HG03135 (cell line): ENCODE measurements at regions not wholly inside any gene's neighbourhood (a gene's known extent, or its start where the extent isn't known, plus 50 kb on each side); places are given as distances from the start of the nearest gene placed in this dataset.

ENCODE experiments used
- ATAC-seq: cut with Tn5 transposase; IDR thresholded peaks from one replicate; pipeline ENCODE4 v1.9.1; 2021; ENCODE audit warnings: mild to moderate bottlenecking, moderate library complexity; ENCODE audit not compliant: unreplicated experiment

DNA sequence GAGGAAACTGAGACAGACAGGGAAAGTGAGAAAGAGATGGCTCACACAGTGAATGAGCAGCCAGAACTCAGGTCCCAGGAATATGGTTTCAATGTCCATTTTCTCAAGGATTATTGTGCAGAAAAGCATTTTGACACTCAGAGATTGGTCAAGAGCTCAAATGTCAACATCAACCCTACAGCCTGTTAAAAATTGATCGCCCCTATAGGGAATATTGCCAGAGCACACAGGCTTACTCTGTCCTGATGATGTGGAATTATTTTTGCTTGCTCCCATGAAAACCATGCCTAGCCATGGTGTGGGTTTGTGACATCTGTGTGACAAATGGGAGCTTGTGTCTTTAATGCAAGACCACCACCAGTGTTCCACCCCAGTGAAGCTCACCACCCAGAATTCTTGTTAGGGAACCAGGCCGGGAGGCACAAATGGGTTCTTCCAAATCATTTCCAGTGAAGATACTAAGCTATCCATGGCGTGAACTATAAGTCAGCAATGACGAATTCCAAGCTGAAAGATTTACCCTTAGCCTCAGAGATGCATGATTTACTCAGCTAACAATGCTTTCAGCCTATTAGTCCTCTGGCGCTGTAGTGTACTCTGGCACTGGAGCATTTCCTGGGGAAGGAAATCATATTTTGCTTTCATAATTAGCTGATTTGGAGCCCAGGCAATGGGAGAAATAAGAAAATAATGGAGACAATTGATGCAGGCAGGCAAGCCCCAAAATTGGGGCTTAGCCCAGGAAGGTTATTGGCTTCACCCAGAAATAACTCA, 1188.2 kb upstream of the TMEM132C start:
- no peak for ATAC-seq

DNA sequence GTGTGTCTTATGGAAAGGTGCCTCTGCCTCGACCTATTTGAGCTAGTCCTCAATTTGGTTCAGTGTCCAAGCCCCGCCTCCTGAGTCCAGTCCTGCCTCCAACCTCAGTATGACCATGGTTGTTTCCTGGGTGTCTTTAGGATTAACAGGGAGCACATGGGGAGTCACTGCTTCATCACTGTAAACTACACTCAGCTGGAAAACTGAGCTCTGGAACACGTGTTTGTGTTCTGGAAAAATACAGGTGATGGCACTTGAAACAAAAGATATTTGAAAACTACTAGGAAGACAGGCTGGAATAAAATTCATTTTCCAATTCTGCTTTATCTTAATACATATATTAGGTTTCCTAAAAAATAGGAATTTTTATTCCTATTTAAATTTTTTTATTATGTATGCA, 1187.3 kb upstream of the TMEM132C start:
- no peak for ATAC-seq

DNA sequence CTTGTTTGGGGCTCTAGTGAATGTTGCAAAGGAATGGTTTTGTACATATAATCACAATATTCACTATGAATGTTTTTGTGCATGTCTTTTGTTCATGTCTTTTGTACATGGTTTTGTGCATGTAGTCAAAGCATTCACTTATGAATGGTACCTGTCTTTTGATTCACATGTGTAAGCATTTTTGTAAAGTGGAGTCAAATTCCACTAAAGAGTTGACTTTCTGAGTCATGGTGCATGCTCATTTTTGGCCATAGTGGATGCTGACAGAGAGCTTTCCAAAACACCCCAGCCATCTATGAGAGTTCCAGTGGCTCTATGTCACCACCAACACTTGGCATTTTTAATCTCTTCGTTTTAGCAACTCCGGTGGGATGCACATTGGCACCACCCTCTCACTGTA, 1185.9 kb upstream of the TMEM132C start:
- no peak for ATAC-seq

GRCh38 chr12:127083008-127083949, 1183.7 kb upstream of the TMEM132C start:
- ATAC-seq: peak; percentile 98

DNA sequence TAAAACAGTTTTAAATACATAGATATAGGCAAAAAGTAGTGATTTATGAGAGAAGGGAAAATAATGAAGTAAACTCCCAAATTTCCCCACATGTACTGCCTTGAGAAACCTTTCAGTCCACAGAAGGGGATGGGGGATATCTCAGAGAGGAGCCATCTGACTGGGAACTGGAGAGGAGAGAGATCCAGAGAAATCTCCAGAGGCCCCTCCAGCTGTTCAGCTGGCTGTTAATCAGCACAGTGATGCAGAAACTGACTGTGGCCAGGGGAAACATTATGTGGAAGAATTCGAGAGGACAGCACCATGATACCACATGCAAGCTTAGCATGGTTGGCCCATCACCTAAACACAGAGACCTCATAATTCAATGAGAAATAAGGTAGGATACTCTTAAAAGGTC, 1165.9 kb upstream of the TMEM132C start:
- no peak for ATAC-seq

- ATAC-seq: no peak
Measured at GRCh38 chr12:127106041-127106440, 1160.9 kb upstream of the TMEM132C start.

- ATAC-seq: no peak
Measured at GRCh38 chr12:127106697-127107096, 1160.3 kb upstream of the TMEM132C start.

DNA sequence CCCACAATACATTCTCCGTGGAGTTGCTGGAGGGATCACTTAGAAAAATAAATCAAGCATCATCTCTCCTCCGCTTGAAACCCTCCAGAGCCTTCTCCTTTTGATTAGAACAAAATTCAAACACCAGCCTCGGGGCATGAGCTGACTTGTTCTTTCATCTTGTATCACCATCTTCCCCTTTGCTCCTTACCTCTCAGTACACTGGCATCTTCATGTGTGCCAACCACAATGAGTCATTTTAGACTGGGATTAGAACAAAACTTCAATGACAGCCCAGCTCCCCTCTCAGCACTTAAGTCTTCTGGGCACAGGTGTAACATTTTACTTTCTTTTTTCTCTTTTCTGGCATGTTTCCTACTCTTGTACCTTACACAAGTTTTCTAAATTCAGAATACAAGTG, 1159.2 kb upstream of the TMEM132C start:
- ATAC-seq: no peak

- peak; percentile 60 for ATAC-seq
Measured at GRCh38 chr12:127108360-127109215, 1158.4 kb upstream of the TMEM132C start.

- ATAC-seq: no peak
Measured at GRCh38 chr12:127113945-127114344, 1153.0 kb upstream of the TMEM132C start.

- no peak for ATAC-seq
Measured at GRCh38 chr12:127115468-127116035, 1151.4 kb upstream of the TMEM132C start.

DNA sequence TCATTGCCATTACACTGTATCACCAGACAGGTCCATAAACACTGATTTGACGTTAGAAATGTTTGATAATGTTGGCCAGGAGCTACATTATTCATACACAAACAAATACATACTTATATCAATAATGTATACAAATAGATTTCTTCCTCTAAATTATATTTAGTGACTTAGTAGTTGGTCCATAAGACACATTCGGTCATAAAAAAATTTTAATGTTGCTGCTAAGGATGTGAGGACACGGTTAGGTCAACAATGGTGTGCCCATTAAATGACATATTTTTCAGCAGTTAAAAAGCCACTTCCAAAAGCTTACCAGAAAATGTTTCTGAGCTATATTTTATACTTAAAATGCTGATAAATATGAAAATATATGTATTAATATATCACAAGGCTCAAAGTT, 1148.7 kb upstream of the TMEM132C start:
- ATAC-seq: no peak

DNA sequence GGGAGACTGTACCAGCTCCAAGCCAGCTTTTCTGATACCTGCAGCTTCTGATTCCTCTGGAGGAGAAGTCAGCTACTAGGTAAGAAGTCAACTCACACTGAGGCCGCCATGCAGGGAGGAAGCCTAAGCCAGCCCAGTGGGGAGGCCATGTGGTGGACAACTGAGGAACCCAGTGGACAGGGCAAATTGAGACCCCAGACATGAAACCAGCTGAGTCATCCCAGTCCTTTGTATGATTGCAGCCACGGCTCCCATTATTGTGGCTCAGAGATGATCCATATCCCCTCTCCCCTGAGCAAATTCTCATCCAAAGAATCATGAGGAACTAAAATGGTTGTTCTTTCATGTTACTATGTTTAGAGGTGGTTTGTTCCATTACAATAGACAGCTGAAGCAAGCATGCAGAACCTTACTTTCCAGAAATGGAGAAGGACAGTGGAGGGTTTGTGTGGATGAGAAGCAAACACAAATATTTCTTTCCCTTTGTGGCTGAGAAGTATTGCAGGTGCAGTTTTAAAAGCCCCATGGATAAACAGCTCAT, 1147.3 kb upstream of the TMEM132C start:
- no peak for ATAC-seq

GRCh38 chr12:127120851-127121250, 1146.1 kb upstream of the TMEM132C start:
- ATAC-seq: no peak

GRCh38 chr12:127121494-127122084, 1145.4 kb upstream of the TMEM132C start:
- ATAC-seq: no peak

- peak; percentile 84 for ATAC-seq
Measured at GRCh38 chr12:127125607-127126259, 1141.2 kb upstream of the TMEM132C start.

- ATAC-seq: peak; percentile 11
Measured at GRCh38 chr12:127126260-127126628, 1140.7 kb upstream of the TMEM132C start.

- ATAC-seq: no peak
Measured at GRCh38 chr12:127127897-127128296, 1139.1 kb upstream of the TMEM132C start.

GRCh38 chr12:127130506-127131124, 1136.4 kb upstream of the TMEM132C start:
- no peak for ATAC-seq
